SK-N-MC (cell line): ENCODE measurements at regions not wholly inside any gene's neighbourhood (a gene's known extent, or its start where the extent isn't known, plus 50 kb on each side); places are given as distances from the start of the nearest gene placed in this dataset.

Experiments used
- EZH2 ChIP-seq: fragments of 200-600 bp; sonication (generic); IDR thresholded peaks from one replicate; pipeline ENCODE4 v1.6.1; 2017; ENCODE audit warnings: antibody characterized with exemption
- POLR2AphosphoS5 ChIP-seq: IDR thresholded peaks from 2 replicates; pipeline ENCODE4 v1.6.1; 2012; ENCODE audit warnings: mild to moderate bottlenecking, low read depth, low read length, borderline replicate concordance

DNA sequence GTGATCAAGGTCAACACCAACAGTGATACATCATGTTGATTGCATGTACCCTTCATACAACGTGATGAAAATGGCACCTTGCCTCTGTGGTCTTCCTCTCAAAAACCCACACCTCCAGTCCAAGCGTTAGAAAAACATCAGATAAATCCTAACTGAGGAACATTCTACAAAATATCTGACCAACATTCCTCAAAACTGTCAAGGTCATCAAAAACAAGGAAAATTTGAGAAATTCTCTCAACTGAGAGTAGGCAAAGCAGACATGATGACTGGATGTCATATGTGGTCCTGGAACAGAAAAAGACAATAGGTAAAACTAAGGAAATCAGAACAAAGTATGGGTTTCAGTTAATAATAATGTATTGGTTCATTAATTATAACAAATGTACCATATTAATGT is 64.0 kb upstream of the POU2AF1 start:
- no peak for TF ChIP-seq EZH2
- TF ChIP-seq POLR2AphosphoS5, result no peak
